Transverse colon (tissue), 4 donors: ENCODE measurements at regions not wholly inside any gene's neighbourhood (a gene's known extent, or its start where the extent isn't known, plus 50 kb on each side); places are given as distances from the start of the nearest gene placed in this dataset.

ENCODE experiments used
- DNase-seq: peaks from one replicate; pipeline ENCODE4 v3.0.0-alpha.2; 2019
- H3K27ac ChIP-seq, 4 donors: fragments of 200-600 bp; sonication (generic); 2 replicates each; pipeline ENCODE4 v1.5.1; 2016 to 2018; ENCODE audit warnings: inconsistent platforms in 4 of 4
- H3K27me3 ChIP-seq: fragments of 200-600 bp; sonication (generic); 2 replicates; pipeline ENCODE4 v1.5.1; 2017; ENCODE audit warnings: inconsistent platforms
- H3K36me3 ChIP-seq, 4 donors: fragments of 200-600 bp; sonication (generic); 2 replicates each; pipeline ENCODE4 v1.5.1; 2017 to 2019; ENCODE audit warnings: inconsistent platforms in 4 of 4
- H3K4me1 ChIP-seq, 4 donors: fragments of 200-600 bp; sonication (generic); 2 replicates each; pipeline ENCODE4 v1.5.1; 2017 to 2020; ENCODE audit warnings: inconsistent platforms in 4 of 4
- H3K4me3 ChIP-seq, 4 donors: fragments of 200-600 bp; sonication (generic); 1 replicate in 1 of 4; 2 replicates in 3 of 4; pipeline versions ENCODE4 v1.5.1 to v1.6.1; 2017 to 2019; ENCODE audit warnings: inconsistent platforms in 4 of 4
- H3K9me3 ChIP-seq, 2 donors: fragments of 200-600 bp; sonication (generic); 2 replicates each; pipeline ENCODE4 v1.5.1; 2017 to 2019; ENCODE audit warnings: inconsistent platforms in 2 of 2
- CTCF ChIP-seq, 5 experiments: fragments of 200-600 bp in 3 of 5; fragments of 450-650 bp in 2 of 5; sonication (generic) in 3 of 5; IDR thresholded peaks; 1 replicate in 2 of 5; 2 replicates in 3 of 5; pipeline ENCODE4 v1.5.1; 2016 to 2017; ENCODE audit warnings: antibody characterized with exemption in 5 of 5, inconsistent platforms in 3 of 5, mild to moderate bottlenecking in 2 of 5, moderate library complexity in 1 of 5
- EP300 ChIP-seq: sonication (generic); formaldehyde crosslinking; IDR thresholded peaks from one replicate; pipeline ENCODE4 v1.6.1; 2017; ENCODE audit warnings: antibody characterized with exemption, low read depth
- POLR2A ChIP-seq: fragments of 450-650 bp; IDR thresholded peaks from one replicate; pipeline ENCODE4 v1.6.1; 2016; ENCODE audit warnings: antibody characterized with exemption, mild to moderate bottlenecking, moderate library complexity
- POLR2AphosphoS5 ChIP-seq, 3 donors: sonication (generic); formaldehyde crosslinking; IDR thresholded peaks; one replicate each; pipeline ENCODE4 v1.6.1; 2016; ENCODE audit warnings: antibody characterized with exemption in 3 of 3
- WGBS, 2 donors: methylation state at CpG; one replicate each; pipeline ENCODE4 v1.1.5; 2018; ENCODE audit warnings: low coverage in 1 of 2; 5-methylcytosine and 5-hydroxymethylcytosine counted together
- in situ Hi-C, 4 donors: fragments of 200-750 bp; cut with MboI; loops; one replicate each; pipeline versions ENCODE4 v1.15.0 to v1.15.1; 2017; ENCODE audit warnings: low sequenced_read_pairs in 3 of 4, low pct_ligation_motif_present in 1 of 4, low pct_unique_long_range_greater_than_20kb in 1 of 4
- intact Hi-C: fragments of 100-400 bp; cut with DNase I; formaldehyde crosslinking; loops from one replicate; pipeline ENCODE4 v1.15.1; 2023; ENCODE audit warnings: low total_unique reads

- TF ChIP-seq POLR2AphosphoS5 (IDR thresholded peaks at IDR 0.05): no peak
- TF ChIP-seq CTCF (IDR thresholded peaks at IDR 0.05): no peak
- TF ChIP-seq POLR2A: no peak
- TF ChIP-seq EP300: no peak
- H3K4me3 ChIP-seq: no peak overlapping the region
- H3K27me3 ChIP-seq: no peaks in the 10 kb centered on the region
- intact Hi-C loops (no loop called here), in situ Hi-C loops (no loop called here)
- no peak overlapping the region for H3K27ac ChIP-seq
- H3K9me3 ChIP-seq: no peaks in the 10 kb centered on the region
- H3K36me3 ChIP-seq: no peaks in the 10 kb centered on the region
- H3K4me1 ChIP-seq: no peaks in the 10 kb centered on the region
- DNase-seq: no peak
These were observed 338.6 kb upstream of the SEMA3A start for GRCh38 chr7:84533182-84533581.

GRCh38 chr7:84532196-84532595, 337.6 kb upstream of the SEMA3A start:
- H3K4me3 ChIP-seq: no peak overlapping the region
- no peaks in the 10 kb centered on the region for H3K27me3 ChIP-seq
- H3K36me3 ChIP-seq: no peaks in the 10 kb centered on the region
- in situ Hi-C loops (no loop called here), intact Hi-C loops (no loop called here)
- no peak overlapping the region for H3K27ac ChIP-seq
- no peaks in the 10 kb centered on the region for H3K9me3 ChIP-seq
- TF ChIP-seq POLR2A: no peak
- no peak for TF ChIP-seq POLR2AphosphoS5 (IDR thresholded peaks at IDR 0.05)
- no peak for TF ChIP-seq CTCF (IDR thresholded peaks at IDR 0.05)
- TF ChIP-seq EP300: no peak
- DNase-seq: no peak
- no peaks in the 10 kb centered on the region for H3K4me1 ChIP-seq

- peak overlapping the region in 3 of 4 donors; percentile 19 to 46 (median 27) for H3K27ac ChIP-seq
- 48 to 54% methylated on average over 3 of the region's 3 CpGs for WGBS, 2 donors
These were observed 335.1 kb upstream of the SEMA3A start for GRCh38 chr7:84529480-84530205.

GRCh38 chr7:84528756-84529479, 334.3 kb upstream of the SEMA3A start:
- Histone ChIP-seq H3K4me3 (no peak overlapping the region), H3K27ac (peak overlapping the region in 2 of 4 donors; percentile 27 to 46), H3K36me3 (no peaks in the 10 kb centered on the region), H3K27me3 (no peaks in the 10 kb centered on the region), H3K4me1 (no peaks in the 10 kb centered on the region), H3K9me3 (no peaks in the 10 kb centered on the region)
- intact Hi-C loops: no loop called here
- in situ Hi-C loops: no loop called here
- no peak for DNase-seq
- TF ChIP-seq POLR2AphosphoS5 (IDR thresholded peaks at IDR 0.05): no peak
- no peak for TF ChIP-seq POLR2A
- no peak for TF ChIP-seq EP300
- no peak for TF ChIP-seq CTCF (IDR thresholded peaks at IDR 0.05)

More at GRCh38 chr7:84529480-84530205, 335.1 kb upstream of the SEMA3A start:
- Histone ChIP-seq H3K4me3 (no peak overlapping the region), H3K4me1 (no peaks in the 10 kb centered on the region), H3K9me3 (no peaks in the 10 kb centered on the region), H3K36me3 (no peaks in the 10 kb centered on the region), H3K27me3 (no peaks in the 10 kb centered on the region)
- intact Hi-C loops: no loop called here
- no peak for DNase-seq
- TF ChIP-seq POLR2AphosphoS5 (IDR thresholded peaks at IDR 0.05) (no peak), CTCF (IDR thresholded peaks at IDR 0.05) (no peak), EP300 (no peak), POLR2A (no peak)
- in situ Hi-C loops: no loop called here
